Choroid plexus epithelial cell (primary cell): ENCODE measurements at regions not wholly inside any gene's neighbourhood (a gene's known extent, or its start where the extent isn't known, plus 50 kb on each side); places are given as distances from the start of the nearest gene placed in this dataset.
"Not testable (repeated sequence)": the region's sequence is repeated elsewhere in the genome, so short reads cannot be mapped to it uniquely, and the experiment has no call there.

Experiments used
- DNase-seq: peaks from one replicate; pipeline ENCODE4 v3.0.0-alpha.2; 2010; ENCODE audit warnings: low read depth
- H3K4me3 ChIP-seq: 2 replicates; pipeline ENCODE4 v1.5.1; 2011; ENCODE audit warnings: low read depth, mild to moderate bottlenecking, control low read depth, low read length, moderate library complexity
- CTCF ChIP-seq: conservative IDR thresholded peaks from 2 replicates; pipeline ENCODE4 v1.5.1; 2011; ENCODE audit warnings: low read depth, mild to moderate bottlenecking, control low read depth, inconsistent platforms, low read length, moderate library complexity

DNA sequence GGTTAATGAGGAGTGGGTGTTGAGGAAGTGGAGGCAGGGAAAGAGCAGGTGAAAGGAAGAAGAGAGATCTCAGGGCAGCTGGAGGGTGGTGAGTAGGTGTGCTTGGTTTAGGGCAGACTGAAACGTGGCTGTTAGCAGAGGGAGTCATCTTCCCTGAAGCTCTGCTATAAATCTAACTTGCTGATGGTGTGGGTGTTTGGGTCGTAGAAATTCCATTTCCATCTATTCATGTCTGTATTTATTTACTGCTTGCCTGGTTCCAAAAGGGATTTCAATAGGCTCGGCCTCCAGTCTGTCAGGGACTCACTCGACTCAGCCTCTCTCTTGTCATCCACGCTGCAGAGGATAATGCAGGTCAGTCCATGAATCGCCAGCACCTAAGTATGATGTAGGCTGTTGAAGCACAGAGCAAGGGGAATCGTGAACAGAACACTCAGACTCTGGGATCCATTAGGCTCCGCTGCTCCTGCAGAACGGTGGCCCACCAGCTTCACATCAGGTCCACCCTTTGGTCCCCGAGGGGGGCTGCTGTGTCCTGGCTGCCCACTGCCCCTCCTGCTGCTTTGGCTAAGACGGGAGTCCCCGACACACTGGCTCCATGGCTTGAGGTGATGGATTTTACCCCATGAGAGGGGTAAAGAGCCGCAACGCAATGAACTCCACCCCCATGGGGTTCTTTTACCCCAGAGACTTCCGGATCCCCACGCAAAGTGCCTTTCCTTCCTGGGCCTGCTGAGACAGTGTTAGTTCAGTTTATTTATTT lies 156.2 kb downstream of the RHOU start:
- TF ChIP-seq CTCF: no peak
- no peak for DNase-seq
- H3K4me3 ChIP-seq: no peak overlapping the region

DNA sequence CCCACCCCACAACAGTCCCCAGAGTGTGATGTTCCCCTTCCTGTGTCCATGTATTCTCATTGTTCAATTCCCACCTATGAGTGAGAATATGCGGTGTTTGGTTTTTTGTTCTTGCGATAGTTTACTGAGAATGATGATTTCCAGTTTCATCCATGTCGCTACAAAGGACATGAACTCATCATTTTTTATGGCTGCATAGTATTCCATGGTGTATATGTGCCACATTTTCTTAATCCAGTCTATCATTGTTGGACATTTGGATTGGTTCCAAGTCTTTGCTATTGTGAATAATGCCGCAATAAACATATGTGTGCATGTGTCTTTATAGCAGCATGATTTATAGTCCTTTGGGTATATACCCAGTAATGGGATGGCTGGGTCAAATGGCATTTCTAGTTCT lies 156.9 kb downstream of the RHOU start:
- H3K4me3 ChIP-seq, DNase-seq: not testable (repeated sequence)

DNA sequence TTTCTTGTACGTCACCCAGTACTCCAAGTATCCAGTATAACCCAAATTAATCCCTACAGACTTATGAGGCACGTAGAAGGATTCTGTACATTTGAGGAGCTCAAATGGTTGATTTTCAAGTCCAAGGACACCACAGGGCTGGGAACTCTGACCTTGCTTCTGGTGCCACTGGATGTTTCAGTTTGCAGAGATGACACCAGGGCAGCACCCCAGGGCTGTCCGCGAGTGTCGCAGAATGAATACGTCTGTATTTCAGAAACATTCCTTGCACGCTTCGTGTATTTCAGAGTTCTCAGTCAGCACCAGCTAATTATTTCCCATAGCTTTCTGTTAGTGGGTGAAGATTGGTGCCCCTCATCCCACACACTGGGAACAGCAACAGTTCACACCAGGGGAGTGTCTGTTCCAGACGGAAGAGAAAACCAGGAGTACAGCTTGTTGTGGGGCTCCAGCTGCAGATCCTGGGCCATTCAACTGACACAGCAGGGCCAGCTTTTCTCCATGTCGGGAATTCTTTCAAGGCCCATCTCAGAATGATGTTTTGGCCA lies 159.2 kb downstream of the RHOU start:
- DNase-seq: no peak
- no peak overlapping the region for H3K4me3 ChIP-seq
- TF ChIP-seq CTCF: no peak

DNA sequence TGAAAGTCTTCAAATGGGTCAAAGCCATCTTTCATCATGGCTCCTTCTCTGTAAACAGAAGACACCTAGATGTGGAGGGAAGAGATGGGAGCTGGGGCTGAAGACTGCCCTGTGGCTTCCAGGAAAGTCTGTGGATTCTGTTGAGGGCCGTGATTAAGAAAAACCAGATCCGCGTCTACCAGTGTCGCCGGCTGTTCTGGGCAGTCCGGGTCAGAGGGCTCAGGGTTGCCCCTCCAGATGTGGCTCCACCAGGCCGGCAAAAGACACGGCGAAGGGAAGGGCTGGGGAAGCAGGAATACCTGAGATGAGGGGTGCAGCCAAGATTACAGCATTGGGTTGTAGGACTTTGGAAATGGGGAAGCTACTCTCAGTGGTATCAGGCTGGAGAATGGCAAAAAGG lies 162.6 kb downstream of the RHOU start:
- no peak overlapping the region for H3K4me3 ChIP-seq
- no peak for DNase-seq
- no peak for TF ChIP-seq CTCF

- no peak for TF ChIP-seq CTCF
These were observed 163.3 kb downstream of the RHOU start for GRCh38 chr1:228898582-228898992.

GRCh38 chr1:228899421-228899956 lies 164.2 kb downstream of the RHOU start:
- no peak for DNase-seq
- TF ChIP-seq CTCF: no peak
- no peak overlapping the region for H3K4me3 ChIP-seq

More at GRCh38 chr1:228898582-228898992, 163.3 kb downstream of the RHOU start:
- no peak for DNase-seq
- no peak overlapping the region for H3K4me3 ChIP-seq

- TF ChIP-seq CTCF: no peak
- DNase-seq: peak; percentile 64
These were observed 165.0 kb downstream of the RHOU start for GRCh38 chr1:228900099-228900885.

More at GRCh38 chr1:228900099-228900885, 165.0 kb downstream of the RHOU start:
- no peak overlapping the region for H3K4me3 ChIP-seq
